HG03095 (cell line): ENCODE measurements at regions not wholly inside any gene's neighbourhood (a gene's known extent, or its start where the extent isn't known, plus 50 kb on each side); places are given as distances from the start of the nearest gene placed in this dataset.

ENCODE experiments used
- ATAC-seq: cut with Tn5 transposase; IDR thresholded peaks from one replicate; pipeline ENCODE4 v1.9.1; 2021; ENCODE audit warnings: moderate library complexity; ENCODE audit not compliant: unreplicated experiment

GRCh38 chr4:177100307-177100706, 209.4 kb upstream of the NEIL3 start:
- no peak for ATAC-seq

GRCh38 chr4:177103619-177104018, 206.1 kb upstream of the NEIL3 start:
- no peak for ATAC-seq

- ATAC-seq = no peak
Measured at GRCh38 chr4:177105536-177105935, 204.1 kb upstream of the NEIL3 start.

GRCh38 chr4:177107288-177107921, 202.3 kb upstream of the NEIL3 start:
- no peak for ATAC-seq

GRCh38 chr4:177108708-177109107, 201.0 kb upstream of the NEIL3 start:
- ATAC-seq = no peak

GRCh38 chr4:177109769-177110168, 199.9 kb upstream of the NEIL3 start:
- no peak for ATAC-seq

- ATAC-seq = no peak
Measured at GRCh38 chr4:177116161-177116560, 193.5 kb upstream of the NEIL3 start.

- no peak for ATAC-seq
Measured at GRCh38 chr4:177117256-177117655, 192.4 kb upstream of the NEIL3 start.

- ATAC-seq = no peak
Measured at GRCh38 chr4:177118596-177118995, 191.1 kb upstream of the NEIL3 start.

GRCh38 chr4:177119021-177119471, 190.6 kb upstream of the NEIL3 start:
- ATAC-seq = no peak

- no peak for ATAC-seq
Measured at GRCh38 chr4:177119691-177120090, 190.0 kb upstream of the NEIL3 start.

- no peak for ATAC-seq
Measured at GRCh38 chr4:177123811-177124210, 185.9 kb upstream of the NEIL3 start.

- ATAC-seq = no peak
Measured at GRCh38 chr4:177124349-177125064, 185.2 kb upstream of the NEIL3 start.

- no peak for ATAC-seq
Measured at GRCh38 chr4:177125656-177126055, 184.0 kb upstream of the NEIL3 start.

GRCh38 chr4:177127658-177128057, 182.0 kb upstream of the NEIL3 start:
- no peak for ATAC-seq

- ATAC-seq = no peak
Measured at GRCh38 chr4:177128306-177128705, 181.4 kb upstream of the NEIL3 start.

GRCh38 chr4:177131736-177132135, 177.9 kb upstream of the NEIL3 start:
- no peak for ATAC-seq

GRCh38 chr4:177147668-177148067, 162.0 kb upstream of the NEIL3 start:
- no peak for ATAC-seq

GRCh38 chr4:177155454-177155853, 154.2 kb upstream of the NEIL3 start:
- no peak for ATAC-seq

GRCh38 chr4:177159600-177159999, 150.1 kb upstream of the NEIL3 start:
- ATAC-seq = no peak

- ATAC-seq = no peak
Measured at GRCh38 chr4:177161781-177162180, 147.9 kb upstream of the NEIL3 start.

GRCh38 chr4:177163532-177163931, 146.1 kb upstream of the NEIL3 start:
- ATAC-seq = no peak

- no peak for ATAC-seq
Measured at GRCh38 chr4:177171588-177171987, 138.1 kb upstream of the NEIL3 start.
